CD4-positive, alpha-beta T cell treated with Interleukin-6 for 4 hours (primary cell): ENCODE measurements at regions not wholly inside any gene's neighbourhood (a gene's known extent, or its start where the extent isn't known, plus 50 kb on each side); places are given as distances from the start of the nearest gene placed in this dataset.

Source experiments
- DNase-seq: peaks from one replicate; pipeline ENCODE4 v3.0.0-alpha.2; 2020; ENCODE audit warnings: mixed read lengths

DNA sequence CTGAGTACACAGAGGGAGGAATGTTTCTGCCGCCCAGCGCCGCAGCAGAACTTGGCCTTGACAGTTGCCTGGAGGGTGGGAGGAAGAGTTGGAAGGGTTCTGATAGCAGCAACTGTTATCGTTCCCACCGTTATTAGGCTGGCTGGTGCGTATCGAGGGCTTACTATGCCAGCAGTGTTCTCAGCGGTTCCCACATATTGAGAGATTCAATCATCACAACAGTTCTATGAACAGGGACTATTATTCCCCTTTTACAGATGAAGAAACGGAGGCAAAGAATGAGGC, 380.1 kb upstream of the SULF2 start:
- no peak for DNase-seq

DNA sequence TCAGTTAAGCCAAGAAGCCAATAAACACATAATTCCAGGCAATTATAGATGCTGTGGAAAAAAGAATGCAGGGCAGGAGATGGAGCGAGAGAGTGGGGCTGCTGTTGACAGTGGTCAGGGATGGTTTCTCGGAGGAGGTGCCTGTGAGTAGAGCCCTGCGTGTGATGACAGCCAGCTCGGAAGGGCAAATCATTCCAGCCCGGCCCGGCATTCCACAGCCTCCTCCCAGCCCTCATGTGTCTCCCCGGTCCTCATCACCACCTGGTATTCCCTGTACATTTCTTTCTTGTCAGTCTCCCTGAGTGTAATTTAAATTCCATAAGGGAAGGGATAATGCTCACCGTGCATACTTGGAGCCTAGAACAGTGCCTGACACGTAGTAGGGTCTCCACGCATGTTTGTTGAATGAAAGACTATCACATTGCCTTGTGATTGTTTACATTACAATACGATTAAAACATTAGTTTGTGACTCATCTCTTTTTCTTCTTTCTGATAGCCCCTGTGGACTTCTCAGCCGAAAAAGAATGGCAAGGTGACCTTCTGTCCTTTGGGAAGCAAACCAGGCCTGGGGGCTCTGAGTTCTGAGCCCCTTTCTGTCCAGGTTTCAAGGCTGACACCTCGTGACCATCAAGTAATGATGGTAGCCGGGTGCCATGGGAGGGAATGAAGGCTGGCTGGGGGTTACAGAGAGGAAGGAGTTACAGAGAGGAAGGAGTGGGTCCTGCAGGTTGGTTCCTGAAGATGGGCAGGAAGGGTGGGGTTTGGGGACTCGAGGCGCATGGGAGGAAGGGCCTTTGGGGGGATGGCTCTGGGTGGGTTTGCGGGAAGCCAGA, 379.5 kb upstream of the SULF2 start:
- DNase-seq, result no peak

DNA sequence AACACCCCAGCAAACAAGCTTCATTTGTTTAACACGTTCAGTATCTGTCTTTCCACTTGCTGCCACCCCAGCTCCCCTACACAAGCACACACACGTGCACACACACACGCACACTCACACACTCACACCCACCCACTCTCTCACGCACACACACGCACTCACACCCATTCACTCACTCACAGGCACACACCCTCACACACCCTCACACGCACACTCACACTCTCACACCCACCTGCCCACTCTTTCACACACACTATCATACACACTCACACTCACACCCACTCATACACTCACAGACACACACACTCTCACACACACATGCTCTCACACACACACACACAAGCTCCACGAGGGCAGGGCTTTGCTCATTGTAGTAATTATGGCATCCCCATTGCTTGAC, 378.8 kb upstream of the SULF2 start:
- DNase-seq, result no peak

DNA sequence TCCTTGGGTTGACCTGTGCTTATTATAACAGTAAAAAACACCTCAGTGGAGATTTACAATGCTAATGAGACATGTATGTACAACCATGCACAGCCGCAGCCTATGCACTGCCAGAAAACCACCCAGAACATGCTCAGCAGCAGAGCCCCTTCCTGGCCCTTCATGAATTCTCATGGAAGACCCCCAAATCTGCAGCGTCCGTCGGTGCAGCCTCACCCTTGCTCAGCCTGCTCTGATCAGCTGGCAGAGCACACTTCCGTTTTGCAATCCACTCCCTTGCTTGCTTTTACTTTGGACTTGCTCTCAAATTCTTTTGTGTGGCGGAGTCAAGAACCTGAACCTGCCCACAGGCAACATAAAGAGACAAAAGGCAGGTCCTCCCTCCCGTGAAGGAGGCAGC, 378.2 kb upstream of the SULF2 start:
- DNase-seq, result no peak

DNA sequence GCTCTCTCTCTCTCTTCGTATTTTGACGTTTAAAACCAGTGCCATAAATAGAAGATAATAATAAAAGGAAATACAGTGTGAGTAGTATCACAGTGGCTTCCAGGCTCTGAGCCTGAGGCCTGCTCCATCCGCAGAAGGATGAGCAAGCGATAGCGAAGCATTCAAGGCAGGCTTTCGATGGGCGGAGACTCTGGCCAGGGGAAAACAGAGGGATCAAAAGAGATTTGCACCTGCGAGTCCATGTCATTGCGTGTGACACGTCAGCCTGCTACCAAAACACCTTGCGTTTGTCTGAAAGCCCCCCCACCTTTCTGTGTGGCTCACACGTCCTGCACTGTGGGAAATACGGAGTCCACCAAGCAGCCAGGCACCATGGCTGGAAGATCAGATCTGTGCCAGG, 377.3 kb upstream of the SULF2 start:
- DNase-seq, result no peak

DNA sequence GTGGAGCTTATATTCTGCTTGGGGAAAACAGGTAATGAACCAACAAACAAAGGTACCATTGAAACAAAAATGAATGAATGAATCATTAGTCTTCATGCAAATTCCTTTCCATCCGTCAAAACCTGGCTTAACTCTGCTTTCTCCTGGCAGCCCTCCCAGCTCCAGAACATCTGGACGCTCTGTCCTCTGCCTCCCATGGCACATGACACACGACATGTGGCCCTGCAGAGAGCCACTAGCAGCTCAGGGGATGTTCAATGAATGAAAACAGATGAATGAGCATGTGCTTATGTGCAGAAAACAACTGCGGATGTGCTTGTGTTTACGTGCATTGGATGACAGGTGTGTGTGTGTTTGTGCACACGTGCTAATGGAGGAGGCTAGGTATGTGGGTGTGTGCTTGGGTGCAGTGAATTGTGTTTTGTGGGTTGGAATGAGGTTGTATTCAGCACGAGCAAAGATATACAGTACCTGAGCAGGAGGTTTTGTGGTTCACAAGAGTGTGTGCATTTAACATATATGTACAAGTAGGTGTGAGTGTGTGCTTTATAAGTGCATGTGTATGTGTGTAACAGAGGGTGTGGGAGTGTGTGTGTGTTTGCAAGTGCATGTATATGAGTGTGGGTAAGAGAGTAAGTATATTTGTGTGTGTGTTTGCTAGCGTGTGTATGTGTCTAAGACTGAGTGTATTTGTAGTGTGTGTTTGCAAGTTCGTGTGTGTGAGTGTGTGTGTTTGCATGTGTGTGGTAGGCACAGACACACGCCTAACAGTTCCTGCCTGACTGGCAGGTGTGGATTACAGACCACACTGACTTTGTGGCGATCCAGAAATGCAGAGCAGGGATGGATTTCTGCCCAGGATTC, 374.1 kb upstream of the SULF2 start:
- DNase-seq, result no peak

DNA sequence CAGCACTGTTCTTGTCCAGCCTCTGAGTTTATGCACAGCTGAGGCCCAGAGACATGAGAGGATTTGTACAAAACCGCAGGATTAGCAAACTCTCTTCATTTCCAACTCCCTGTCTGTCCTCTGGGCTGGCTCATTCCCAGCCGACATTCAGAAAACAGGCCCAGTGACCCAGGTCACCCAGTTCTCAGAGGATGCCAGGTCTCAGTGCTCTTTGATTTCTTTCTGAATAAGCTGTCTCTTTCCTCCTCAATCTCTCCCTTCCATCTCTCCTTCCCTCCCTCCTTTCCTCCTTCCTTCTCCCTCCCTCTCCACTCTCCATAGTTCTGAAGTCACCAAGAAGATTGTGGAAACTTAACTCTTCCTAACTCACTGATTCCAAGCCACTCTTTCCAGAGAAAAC, 372.7 kb upstream of the SULF2 start:
- DNase-seq, result no peak

DNA sequence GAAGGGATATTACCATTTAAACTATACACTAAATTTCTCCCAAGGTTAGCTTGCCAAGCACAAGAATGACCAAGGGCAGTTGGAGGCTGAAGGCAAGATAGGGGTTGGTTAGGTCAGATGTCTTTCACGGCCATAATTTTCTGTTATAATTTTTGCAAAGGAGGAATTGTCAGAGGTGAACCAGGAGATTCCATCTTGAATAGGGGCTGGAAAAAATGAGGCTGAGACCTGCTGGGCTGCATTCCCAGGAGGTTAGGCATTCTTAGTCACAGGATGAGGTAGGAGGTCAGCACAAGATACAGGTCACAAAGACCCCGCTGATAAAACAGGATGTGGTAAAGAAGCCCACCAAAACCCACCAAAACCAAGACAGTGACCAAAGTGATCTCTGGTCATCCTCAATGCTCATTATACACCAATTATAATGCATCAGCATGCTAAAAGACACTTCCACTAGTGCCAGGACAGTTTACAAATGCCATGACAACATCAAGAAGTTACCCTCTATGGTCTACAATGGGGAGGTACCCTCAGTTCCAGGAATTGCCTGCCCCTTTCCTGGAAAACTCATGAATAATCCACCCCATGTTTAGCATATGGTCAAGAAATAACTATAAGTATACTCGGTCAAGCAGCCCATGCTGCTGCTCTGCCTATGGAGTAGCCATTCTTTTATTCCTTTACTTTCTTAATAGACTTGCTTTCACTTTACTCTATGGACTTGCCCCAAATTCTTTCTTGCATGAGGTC, 371.8 kb upstream of the SULF2 start:
- DNase-seq, result no peak

DNA sequence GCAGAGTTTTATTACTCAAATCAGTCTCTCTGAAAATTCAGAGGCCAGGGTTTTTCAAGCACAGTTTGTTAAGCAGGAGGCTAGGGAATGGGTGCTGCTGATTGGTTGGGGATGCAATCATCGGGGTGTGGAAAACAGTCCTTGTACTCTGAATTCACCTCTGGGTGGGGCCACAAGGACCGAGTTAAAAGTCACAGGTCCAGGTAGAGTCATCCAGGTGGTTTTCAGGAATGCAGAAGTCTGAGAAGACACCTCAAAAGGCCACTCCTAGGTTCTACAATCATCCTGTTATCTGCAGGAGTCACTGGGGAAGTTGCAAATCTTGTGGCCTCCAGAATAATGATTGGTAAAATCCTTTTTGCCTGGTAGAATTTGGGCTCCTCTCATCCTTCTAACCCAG, 371.2 kb upstream of the SULF2 start:
- DNase-seq, result no peak

DNA sequence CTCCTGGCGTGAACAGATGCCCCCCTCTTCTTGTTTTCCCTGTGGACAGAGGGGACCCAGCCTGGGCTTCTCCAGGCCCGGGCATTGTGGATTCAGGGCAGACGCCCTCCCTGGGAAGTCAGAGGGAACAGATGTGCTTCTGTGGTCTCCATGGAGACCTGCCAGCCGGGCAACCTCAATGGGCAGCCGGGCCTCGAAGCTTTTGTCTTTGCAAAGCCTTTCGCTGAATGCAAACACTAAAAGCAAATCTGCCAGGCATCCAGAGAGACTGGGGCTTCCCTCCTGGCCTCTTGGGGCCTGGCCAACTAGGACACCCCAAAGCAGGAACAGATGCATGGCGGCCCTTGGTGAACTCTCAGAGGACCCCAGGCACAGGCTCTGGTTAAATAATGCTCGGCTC, 370.0 kb upstream of the SULF2 start:
- DNase-seq, result no peak

DNA sequence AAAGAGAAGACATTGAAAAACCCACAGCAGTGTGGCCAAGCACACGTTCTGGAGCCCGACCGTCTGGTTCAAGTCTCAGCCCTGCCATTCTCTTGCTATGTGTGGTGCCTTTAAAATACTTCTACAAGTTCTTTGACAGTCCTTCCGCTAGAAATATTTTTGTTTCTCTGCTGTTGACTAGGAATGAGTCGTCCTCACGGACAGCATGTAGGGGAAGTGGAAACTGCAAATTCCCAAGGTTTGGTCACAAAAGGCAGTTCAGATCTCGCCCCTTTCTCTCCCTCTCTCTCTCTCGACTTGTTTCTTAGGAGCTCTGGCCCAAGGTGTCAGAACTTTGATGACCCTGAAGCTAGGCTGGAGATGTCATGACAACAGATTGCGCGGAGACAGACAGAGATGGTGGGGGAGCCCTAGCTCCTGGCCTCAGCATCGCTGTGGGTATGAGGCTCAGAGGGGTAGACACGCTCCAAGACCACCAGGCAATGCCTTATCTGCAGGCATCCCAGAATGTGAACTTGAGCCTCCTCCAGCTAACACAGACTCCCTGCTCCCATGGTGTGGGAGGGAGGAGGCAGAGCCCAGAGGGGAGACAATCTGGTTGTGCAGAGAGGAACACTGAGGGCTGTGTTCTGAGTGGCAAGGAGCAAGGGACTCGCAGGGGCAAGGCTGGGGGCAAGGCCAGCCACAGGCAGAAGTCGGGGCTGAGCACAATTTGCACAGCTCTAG, 368.9 kb upstream of the SULF2 start:
- no peak for DNase-seq

DNA sequence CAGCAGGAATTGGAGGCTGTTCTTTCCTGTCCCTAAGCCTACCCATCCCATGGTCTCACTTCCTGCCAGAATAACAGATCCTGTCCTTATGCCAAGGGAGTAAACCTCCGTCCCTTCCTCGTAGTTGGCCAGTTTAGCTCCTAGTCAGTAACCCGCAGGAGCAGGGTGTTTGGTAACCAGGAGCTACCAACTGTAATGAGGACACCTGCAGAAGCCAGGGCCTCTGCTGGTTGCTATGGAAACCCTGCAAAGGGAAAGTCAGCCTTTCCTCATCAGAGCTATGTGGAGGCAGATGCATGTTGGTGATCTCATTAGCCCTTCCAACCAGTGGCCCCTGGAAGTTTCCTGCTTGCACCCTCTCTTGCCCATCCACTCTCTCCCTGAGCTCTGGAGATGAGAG, 368.2 kb upstream of the SULF2 start:
- DNase-seq, result no peak

DNA sequence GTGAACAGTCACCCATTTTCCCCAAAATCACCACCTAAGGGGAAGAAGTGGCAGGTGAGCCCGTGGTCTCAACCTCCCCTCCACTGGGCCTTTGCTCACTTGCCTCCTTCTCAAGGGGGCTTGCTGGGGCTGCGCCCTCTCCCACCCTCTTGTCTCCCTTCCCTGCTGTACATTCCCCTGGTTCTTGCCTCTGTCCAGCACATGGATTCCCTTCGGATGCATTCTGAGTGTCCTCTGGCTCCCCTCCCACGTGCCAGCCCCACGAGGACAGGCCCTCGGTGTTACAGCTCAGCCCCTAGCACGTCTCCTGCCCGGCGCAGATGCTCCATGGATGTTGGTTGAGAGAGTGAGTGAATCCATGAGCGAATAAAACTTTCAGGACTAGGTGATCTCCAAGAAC, 367.8 kb upstream of the SULF2 start:
- DNase-seq, result no peak

DNA sequence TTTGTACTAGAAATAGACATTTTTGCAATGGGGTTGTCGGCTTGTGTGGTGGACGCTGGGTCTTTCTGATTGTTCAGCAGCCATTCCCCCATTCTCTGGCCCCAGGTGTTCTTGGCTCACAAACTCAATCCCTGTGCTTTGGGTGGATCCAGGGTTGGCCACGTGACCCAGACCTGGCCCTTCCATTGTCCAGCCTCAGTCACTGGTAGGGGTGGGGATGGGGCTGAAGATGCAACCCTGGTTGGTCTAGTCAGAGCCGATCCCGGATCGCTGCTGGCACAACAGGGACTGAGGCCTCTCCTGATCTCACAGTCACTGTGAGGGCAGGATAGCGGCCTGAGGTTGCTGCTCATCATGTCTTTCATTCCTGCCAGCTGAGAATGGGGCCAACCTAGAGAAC, 365.3 kb upstream of the SULF2 start:
- DNase-seq, result no peak

DNA sequence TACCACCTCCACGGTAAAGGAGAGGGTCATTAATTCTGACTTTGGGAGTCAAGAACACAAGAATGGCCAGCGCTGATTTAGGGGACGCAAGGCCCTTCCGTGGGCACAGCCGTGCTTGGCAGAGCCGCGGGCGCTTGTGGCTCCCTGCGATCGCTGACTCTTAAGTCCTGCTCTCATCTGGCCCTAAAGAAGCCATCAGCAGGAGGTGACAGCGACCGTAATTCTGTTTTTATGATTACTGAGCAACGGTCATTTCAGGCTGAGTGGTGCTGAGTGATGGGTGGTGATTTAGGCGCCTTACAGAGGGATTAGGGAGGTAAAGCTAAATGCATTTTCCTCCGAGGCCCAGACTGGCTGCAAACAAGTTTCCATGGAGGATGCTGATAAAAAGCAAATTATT, 364.6 kb upstream of the SULF2 start:
- no peak for DNase-seq

DNA sequence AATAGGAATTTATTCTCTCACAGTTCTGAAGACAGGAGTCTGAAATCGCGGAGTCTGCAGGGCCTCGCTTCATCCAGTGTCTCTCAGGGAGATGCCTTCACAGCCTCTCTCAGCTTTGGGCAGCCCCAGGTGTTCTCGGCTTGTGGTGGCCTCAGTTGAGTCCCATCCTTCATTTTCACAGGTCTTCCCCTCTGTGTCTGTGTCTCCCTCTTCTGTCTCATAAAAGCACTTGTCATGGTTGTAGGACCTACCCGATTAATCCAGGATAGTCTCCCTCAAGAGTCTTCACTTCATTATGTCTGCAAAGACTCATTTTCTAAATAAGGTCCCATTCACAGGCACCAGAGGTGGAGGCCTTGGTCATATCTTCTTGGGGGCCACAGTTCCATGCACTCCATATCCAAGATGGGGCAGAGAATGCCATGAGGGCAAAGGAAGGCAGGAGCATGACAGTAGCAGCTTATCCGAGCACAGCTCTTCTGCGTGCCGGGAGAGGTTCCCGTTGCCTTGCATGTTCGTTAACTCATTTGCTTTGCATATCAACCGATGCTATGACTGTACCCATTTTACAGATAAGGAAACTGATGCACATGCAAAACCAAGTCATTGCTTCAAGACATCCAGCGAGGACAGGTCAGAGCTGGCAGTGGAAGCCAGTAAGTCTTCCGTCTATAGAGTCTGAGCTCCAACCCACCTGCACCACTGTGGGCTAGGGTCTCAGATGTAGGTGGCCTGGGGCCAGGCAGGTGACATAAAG, 363.8 kb upstream of the SULF2 start:
- no peak for DNase-seq

DNA sequence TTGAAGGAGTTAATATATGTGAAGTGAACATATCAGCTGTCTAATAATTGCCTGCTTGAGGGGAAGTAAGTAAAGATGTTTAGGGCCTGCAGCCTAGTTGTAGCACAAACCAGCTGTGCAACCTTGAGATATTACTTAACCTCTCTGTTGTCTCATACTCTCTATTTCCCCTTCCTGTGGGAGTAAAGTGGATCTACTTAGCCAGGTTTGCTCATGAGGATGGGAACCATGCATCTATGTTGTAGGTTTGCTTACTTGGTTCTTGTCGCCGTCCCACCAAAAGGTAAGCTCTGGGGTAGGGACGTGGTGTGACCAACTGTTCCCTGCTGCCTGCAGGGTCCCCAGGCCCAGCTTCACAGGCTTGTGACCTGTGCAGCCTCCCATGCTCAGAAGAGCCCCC, 362.7 kb upstream of the SULF2 start:
- no peak for DNase-seq

DNA sequence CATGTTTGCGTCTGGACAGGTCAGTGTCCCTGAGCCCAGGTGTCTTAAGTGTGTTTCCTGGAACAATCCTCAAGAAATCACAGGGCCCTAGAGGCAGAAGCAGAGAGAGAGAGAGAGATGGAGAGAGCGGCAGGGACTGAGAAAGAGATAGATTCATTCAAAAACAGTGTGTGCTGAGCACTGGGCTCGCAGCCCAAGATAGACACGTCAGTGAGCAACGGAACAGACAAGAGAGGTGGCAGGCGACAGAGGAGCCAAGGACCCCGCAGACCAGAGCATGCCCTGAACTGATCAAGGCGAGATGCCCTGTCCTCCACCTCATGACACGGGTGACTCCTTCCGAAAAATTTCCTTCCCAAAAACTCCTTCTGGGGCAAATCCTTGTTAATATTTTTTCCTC, 362.0 kb upstream of the SULF2 start:
- DNase-seq, result no peak

DNA sequence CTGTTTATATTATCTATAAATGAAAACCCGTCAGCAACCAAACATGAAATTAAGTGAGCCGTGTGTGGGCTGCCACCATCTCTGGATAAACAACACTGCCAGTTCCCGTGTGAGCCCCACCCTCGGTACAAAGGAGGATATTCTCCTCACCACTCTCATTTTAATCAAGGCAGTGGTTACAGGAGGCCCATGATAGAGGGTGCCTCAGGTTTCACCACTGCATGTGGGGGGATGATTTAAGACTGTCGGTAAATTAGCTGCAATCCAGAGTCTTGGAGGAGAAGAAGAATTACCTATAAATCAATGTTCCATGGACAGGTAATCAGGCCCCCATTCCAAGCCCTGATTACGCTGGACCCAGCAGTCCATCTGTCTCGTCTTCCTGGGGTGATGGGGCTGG, 361.6 kb upstream of the SULF2 start:
- DNase-seq, result no peak

DNA sequence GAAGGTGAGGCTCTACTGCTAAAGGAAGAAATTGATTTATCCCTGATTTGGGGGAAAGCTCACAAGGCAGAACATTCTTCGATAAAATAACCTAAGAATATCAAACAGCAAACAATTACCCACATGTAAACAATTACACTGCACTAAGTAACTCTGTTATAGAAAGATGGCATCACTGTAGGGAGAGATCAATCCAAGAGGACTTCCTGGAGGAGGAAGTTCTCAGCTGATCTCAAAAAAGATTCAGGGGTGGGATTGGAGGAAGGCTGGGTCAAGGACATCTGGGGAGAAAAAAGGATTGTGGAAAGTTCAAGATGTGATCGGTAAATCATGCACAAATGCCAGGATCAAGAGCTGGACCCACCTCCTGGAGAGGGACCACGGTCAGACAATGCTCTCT, 361.0 kb upstream of the SULF2 start:
- no peak for DNase-seq

DNA sequence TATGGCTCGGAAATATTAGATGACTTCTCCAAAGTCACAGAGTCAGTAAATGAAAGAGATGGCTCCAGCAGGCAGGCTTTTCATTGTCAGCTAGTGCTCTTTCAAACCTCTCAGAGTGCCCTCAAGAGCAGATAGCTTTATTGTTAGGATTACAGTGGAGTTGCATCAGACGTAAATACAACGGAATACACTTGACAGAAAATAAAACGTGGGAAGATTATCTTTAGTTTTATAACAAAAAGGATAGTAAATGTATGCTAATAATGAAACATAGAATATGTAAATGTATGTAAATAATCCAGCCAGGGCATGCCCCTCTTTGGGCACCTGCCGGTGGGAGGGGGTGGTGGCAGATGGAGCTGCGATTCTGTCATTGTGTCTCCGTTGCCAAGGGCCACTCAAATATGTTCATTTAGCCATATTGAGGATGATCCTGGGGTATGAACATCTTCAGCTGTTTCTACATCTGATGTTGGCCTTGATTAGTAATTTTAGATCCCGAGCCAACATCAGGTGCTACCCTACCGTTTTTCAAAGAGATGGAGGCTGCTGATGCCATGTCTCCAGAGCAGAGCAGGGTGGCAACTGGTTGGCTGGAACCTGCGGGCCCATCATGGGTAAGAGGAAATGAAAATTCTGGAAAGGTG, 358.3 kb upstream of the SULF2 start:
- DNase-seq, result no peak

DNA sequence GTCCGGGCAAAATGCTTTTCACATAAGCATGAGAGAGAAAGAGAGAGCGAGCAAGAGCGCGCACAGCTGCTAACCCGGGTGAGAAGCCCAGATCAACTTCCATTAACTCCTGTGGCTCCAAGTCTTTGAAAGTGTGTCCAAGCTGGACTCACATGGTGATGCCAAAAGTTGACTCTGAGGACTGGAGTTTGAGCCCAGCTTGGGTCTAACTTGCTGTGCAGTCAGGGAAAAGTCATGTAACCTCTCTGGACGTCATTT, 357.2 kb upstream of the SULF2 start:
- no peak for DNase-seq
